ENCODE measurements at regions not wholly inside any gene's neighbourhood (a gene's known extent, or its start where the extent isn't known, plus 50 kb on each side); places are given as distances from the start of the nearest gene placed in this dataset.
A peak's percentile ranks its signal among the peaks of the same experiment; 100 is the strongest.

DNA sequence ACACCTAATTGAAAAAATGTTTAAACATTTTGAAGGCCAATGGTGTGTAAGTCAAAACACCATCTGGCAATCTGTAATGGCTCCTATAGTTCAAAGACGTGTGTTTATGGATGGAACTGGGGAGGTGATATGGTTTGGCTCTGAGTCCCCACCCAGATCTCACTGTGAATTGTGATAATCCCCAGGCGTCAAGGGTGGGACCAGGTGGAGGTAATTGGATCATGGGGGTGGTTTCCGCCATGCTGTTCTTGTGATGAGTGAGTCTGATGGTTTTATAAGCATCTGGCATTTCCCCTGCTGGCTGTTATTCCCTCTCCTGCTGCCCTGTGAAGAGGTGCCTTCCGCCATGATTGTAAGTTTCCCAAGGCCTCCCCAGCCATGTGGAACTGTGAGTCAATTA, 52.2 kb downstream of the ADRA2C start:
- no peak for DNase-seq

DNA sequence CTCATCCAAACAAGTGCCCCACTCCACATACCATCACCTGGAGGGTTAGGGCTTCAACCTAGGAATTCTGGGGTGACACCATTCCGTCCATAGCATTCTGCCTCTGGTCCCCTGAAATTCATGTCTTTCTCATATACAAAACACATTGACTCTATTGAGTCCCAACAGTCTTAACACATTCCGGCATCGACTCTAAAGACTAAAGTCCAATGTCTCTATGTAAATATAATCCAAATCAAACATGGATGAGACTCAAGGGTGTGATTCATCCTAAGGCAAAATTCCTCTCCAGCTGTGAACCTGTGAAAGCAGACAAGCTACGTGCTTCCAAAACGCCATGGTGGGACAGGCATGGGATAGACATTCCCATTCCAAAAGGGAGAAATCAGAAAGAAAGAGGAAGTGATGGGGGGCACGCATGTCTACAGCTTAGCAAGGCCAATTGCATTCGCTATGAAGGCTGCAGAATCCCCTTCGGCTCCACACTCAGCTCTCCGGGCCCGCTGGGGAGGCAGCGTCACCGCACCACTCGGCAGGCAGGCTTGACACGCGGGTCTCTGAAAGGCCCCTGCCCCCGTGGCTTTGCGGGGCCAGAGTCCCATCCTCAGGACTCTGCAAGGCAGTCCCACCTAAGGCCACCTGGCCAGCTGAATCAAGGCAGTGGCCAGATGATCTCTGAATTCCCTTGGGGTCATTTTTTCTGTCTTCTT, 53.2 kb downstream of the ADRA2C start:
- DNase-seq: no peak

DNA sequence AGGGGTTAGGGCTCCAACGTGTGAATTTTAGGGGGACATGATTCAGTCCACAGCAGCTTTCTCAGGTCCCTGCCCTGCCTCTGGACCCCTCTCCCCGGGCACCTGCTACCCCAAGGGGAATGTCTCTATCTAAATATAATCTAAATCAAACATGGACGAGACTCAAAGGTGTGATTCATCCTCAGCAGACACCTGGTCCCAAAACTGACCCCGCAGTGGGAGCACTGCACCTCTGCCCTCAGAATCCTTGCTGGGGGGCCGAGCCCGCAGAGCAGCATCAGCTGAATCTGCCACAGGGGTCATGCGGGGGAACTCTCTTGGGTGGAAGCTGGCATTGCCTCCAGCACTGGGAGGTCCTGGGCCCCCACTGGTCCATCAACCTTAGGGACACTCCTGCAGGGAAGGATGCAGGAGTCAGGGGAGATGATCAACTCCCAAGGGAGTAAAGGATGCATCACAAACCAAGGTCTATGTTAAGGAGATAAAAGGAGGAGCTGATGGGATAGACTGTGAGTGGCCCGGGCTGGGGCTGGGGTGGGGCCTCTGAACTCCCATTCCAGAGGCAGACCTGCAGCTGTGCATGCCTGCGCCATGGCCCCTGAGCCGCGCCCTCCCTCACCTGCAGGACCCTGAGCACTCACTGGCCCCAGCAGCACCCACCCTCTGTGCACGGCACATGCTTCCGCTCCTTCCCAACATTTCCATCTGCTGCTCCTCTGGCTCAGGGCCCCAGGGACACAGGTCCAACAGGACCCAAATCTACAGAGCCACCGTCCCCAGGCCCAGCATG, 54.0 kb downstream of the ADRA2C start:
- no peak for DNase-seq

DNA sequence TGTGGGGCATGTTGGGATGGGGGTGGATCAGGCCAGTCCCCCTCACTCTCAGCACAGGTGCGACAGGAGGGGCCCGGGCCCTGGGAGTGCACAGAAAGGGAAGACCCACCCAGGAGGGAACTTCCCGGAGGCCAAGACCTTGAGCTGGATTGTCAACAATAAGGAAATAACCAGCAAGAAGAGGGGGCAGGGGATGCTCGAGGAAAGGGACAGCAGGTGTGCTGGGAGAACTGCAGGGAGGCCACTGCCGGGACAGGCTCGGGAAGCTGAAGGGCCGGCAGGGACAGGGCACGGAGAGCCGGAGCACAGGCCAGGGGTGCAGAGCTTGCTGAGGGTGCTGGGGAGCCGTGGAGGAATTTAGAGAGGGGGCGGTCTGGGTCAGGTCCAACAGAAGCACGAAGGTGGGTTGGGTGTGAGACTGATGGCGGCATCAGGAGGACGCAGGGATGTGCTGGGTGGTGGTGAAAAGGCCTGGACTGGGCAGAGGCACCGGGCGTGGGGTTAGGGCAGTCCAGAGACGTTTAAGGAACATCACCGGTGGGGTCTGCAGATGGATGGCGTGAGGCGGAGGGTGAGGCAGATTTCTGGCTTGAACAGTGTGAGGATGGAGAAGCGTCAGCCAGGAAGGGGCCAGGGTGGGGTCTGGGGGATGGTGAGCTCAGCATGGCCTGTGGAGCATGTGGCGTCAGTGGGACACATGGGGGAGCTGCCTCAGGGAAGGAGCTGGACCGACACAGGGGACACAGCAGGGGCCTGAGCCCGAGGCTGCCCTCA, 54.8 kb downstream of the ADRA2C start:
- DNase-seq: no peak

DNA sequence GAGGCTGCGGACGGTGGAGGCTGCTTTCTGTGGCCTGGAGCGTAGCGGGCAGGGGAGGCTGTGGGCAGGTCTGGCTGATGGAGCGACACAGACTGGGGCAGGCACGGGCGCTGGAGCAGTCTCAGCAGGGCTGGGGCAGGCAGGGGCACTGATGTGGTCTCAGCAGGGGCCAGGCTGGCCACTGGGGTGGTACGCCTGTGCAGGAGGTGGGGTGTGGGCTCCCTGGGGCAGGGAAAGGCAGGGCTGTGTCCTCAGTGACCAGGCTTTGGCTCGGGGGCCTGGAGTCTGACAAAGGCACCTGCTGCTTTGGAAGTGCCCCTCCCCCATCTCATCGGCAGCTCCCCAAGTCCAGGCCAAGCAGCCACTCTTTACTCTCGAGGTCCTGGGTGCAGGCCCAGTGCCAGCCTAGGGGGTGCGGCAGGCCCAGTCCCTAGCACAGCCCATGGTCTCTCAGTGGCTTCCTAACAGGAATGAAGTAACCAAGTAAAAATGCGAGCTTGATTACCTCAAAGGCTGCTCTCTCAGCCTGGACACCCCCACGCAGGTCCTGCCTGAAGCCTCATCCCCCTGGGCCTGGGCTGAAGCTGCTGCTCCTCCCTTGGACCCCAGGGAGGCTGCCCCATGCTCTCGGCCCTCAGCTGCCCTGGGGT, 55.5 kb downstream of the ADRA2C start:
- no peak for DNase-seq

DNA sequence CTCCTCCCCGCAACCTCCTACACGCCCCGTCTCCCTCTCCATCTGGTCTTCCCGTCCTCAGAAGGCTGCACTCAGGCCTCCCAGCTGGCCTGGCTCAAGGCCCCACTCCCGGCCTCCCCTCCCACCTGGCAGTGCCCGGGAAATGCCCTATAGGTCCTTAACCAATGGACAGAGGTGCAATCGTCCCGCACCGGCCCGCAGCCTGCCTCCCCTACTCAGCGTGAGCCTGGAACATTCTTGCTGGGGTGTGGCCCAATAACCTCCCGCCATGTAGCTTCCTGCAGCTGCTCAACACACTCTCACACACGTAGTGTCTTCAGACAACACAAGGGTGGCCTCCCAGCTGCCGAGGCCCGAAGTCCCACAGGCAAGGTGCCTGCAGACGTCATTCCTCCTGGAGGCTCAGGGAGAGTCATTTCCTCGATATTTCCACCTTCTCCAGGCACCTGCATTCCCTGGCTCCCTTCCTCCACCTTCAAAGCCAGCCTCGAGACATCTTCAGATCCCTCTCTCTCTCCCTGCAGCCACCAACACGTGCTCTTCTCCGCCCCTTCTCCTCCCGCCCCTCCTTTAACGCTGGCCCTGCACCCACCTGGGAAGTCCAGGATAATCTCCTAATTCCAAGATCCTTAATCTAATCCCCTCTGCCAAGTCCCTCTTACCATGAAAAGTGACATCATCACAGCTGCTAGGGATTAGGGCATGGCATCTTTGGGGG, 56.2 kb downstream of the ADRA2C start:
- DNase-seq: no peak

DNA sequence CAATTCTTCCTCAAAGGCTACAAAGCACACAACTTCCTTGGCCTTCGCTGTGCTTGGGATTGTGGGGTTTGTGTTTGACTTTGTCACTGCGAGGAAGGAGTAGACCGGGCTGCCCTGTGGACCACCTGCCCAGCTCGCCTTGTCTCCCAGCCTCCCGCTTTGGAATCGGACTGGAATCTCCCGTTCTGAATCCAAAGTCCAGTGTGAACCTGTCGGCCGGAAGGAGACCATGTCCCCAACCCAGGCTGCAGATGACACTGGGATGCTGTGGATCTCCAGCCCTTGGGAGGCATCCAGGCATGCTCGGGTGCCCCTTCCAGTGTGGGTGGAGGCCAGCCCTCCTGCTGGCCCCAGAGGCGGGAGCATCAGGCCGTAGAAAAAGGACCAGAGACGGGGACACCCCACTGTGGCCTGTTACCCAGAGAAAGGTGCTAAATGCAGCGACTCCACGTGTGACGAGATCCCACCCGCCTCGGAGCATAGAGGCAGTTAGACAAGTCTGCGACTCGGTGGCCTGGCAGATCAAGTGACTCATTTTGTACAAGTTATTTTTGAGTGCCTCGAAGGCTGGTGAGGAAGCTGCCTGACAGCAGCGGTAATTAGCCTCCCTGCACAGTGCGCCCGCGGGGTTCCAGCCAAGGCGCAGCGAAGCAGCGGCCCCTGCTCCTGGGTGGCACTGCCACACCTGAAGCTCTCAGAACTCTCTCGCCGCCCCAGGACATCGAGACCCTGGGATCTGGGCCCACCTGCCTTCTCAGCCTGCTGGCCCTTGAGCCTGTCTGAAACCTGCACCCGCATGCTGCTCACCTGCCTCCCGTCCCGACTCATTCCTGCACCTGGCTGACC, 57.5 kb downstream of the ADRA2C start:
- DNase-seq: no peak

DNA sequence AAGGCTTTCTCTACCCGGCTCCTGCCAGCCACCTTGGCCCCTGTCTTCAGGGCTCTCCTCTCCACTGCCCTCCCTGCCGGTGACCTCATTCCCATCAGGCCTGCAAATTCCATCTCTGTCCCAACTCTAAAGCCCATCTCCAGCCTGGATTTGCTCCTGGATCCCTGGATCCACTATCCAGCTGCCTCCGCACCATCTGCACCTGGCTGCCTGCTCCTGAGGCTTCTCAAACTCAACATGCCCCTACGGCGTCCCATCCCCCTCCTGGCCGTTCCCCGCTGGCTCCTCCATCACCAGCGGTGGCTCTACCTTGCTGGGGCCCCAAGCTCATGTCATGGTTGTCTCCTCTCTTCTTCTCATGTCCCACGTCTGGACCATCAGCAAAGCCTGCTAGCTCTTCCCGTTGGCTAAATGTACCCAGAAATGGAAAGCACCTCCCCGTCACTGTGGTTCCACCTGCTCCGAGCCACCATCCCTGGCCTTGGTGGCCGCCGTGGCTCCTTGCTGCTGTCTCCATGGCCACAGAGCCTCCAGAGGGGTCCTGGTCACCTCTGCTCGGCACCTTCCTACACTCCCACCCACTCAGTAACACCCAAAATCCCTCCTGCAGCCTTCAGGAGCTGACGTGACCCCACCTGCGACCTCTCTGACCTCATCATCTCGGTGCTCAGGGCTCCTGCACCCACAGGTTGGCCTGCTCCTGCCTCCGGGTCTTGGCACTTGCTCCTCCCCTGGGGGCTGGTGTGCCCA, 58.5 kb downstream of the ADRA2C start:
- no peak for DNase-seq

DNA sequence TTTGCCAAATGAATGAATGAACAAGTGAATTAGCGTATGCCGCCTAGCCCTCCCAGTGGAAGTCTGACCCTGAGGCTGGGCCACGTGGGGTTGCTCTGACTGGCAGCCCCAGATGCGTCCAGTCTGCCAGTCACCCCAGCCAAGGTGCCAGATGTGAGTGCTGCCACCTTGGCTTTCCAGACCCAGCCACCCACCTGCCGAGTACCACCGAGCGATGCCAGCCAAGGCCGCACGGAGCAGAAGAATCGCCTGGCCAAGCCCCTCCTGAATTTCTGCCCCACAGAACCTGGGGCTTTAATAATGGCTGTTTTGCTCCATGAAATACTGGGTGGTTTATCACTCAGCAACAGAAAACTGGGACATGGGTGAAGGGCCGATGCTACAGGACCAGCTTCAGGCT, 59.3 kb downstream of the ADRA2C start:
- DNase-seq: no peak

DNA sequence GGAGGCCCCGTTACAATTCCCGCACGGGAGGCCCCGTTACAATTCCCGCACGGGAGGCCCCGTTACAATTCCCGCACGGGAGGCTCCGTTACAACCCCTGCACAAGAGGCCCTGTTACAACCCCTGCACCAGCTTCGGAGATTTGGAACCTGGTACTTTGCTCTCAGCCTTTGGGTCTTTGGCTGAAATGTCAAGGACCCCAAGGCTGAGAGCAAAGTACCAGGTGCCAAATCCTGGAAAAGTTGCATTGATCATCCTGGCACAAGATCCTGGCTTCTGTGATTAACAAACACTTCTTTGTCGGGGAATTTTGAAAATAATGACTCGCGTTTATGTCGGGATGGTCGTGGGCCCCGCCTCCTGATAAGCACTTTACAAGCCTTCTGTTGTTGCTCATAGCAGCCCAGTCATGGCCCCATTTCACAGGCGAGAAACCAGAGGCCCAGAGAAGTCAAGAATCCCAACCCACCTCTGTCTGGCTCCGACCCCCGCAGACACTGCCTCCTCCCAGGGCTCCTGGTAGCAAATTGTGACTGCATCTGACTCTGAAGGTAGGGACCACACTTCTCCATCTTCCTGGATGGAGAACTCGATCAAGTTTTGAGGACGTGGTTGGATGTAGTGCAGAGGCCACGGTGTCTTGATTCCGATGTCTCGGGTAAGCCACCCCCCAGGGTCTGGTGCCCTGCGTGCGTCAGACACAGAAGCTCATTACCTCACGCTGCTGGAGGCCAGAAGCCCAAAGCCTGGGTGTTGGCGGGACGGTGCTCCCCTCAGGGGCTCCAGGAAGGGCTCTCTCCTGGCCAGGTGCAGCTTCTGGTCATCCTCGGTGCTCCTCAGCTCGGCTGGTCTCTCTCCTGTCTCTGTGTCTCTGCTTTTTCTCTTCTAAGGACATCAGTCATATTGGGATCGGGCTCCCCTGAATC, 60.3 kb downstream of the ADRA2C start:
- DNase-seq: no peak

DNA sequence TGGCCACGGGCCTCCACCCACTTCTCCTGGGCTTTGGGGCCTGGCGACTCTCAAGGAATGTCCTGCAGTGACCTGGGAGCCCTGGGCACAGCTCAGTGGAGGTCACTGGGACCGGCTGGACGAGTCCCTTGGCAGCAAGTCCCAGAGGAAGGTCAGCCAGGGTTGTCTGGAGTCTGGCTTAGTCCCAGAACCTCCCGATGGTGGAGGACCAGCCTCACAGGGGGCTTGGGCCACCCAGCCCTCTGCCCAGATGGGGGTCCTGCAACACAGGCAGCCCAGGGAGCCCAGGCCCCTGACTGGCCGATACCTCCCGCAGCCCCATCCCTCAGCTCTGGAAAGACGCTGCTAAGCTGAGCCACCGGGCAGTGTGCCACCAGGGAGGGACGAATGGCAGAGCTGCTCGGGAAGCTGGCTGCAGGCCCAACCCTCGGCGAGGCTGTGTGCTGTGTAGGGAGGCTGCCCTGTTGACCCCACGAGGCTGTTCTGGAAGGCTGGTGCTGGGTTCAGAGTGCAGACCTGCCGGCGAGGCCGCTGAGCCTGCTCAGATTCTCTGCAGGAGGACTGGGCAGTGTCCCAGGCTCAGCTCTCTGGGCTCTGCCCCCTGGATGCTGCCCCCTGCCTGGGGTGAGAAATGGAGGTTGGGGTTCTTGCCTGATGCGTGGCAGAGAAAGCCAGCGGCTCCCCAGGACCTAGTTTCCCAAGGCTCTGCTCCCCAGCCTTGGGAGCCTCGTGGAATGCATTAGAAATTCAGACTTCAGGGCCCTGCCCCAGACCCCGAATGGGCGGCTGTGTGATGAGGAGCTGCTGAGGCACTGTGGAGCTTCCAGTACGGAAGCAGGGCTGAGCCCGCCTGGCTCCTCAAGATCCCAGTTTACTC, 61.7 kb downstream of the ADRA2C start:
- no peak for DNase-seq

DNA sequence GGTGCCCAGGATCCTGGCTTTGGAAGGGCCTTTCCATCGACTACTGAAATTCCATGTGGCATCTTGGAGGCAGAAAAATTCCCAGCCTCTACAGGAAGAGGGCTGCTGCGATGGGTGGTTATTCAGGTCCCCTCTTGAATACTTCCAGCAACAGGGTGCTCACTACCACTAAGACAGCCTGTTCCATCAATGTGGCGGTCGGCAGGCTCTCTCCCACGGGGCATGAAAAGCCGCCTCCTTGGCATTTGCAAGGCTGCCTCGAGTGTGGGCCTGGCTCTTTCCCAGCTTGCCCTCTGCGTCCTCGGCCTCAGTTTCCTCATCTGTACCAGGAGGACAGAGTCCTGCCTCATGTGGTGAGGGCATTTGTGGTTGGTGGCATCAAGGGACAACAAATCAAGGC, 62.4 kb downstream of the ADRA2C start:
- DNase-seq: no peak

DNA sequence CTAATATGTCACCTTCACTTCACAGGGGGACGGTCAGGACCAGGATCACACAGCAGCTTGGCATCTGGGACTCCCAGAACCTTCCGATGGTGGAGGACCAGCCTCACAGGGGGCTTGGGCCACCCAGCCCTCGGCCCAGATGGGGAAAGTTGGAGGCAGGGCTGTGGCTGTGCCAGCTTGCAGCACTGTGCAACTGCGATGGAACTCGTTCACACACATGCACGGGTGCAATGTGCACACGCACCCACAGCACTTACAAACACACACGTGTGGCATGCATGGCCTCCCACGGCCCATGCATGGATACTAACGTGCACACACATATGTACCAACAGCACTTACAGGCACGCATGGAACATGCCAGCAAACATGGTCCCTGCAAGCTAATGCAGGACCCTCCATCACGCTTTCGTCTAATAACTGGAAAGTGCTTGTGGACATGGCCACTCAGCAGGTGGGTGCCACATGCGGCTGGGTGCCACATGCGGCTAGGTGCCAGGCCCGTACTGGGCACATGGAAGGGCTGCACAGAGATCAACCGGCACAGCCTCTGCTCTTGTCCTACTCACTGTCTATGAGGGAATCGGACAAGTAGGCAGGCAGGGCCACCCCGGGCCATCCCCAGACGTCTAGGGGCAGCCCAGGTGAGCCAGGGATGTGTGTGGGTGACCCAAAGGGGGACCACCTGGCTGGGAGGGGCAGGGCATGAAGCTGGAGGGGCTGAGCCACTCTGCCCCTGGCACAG, 63.2 kb downstream of the ADRA2C start:
- DNase-seq: no peak

DNA sequence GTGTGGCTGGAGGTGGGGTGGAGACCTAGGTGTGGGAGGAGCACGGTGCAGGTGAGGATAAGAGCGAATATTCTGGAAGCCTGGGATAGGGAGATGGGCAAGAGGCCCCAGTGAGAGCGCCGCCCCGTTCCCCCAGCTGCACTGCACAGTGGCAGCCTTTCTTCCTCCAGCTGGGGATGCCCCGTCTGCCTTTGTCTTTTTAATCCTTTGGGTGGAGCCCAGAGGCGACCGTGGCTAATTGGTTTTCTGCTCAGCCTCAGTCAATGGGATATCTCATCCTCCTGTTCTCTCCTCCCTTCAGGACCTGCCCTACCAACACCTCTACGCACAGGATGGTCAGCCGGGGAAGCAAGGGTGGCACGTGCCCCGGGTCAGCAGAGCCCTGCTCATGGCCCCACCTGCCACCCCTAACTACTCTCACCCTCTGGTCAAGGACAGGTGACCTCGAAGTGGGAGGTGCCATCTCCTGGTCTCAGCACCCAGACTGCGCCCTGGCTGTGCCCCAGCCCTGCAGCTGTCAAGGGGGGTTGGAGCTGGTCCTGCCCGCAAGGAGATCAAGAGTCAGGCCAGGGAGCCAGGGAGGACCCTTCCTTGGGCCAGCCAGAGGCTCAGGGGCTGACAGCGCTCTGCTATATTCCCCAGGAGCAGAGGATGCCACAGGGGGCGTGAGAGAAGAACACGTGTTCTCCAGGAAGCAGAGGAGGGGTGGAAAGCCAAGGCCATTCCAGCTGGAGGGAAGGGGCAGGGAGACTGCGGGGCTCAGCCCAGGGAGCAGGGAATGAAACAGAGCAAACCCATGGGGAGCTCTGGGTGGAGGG, 64.0 kb downstream of the ADRA2C start:
- peak; percentile 48 for DNase-seq

DNA sequence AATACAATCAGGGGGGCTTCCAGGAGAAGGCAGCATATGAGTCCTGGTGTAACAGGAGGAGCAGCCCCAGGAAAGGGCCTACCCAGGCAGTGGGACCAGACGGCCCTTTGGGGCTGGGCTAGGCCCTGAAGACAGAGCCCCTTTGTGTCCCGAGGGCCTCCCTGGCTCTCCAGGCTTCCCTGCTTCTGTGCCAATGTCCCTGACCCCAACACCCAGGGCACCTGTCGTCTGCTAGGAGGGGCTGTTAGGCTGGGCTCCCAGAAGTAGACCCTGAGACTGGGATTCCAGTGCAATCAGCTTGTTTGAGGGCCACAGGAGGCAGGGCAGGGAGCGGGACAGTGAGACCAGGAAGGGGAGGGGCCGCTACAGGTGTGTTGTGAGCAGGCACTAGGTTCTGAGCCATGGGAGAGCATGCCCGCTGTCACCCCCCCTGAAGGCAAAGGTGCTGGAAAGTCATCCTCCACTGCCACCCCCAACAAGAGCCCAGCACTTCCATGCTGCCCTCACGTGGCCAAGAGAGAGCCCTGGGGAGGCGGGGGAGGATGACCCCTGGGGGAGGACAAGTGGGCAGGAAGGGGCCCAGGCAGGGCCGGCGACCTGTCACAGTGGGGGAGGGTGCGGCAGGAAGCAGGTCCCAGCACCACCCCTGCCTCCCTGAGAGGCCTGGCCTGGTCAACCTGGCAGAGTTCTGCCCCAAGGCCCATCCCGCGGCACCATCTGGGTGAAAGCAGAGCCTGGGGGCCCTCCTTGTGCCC, 64.8 kb downstream of the ADRA2C start:
- DNase-seq: no peak

DNA sequence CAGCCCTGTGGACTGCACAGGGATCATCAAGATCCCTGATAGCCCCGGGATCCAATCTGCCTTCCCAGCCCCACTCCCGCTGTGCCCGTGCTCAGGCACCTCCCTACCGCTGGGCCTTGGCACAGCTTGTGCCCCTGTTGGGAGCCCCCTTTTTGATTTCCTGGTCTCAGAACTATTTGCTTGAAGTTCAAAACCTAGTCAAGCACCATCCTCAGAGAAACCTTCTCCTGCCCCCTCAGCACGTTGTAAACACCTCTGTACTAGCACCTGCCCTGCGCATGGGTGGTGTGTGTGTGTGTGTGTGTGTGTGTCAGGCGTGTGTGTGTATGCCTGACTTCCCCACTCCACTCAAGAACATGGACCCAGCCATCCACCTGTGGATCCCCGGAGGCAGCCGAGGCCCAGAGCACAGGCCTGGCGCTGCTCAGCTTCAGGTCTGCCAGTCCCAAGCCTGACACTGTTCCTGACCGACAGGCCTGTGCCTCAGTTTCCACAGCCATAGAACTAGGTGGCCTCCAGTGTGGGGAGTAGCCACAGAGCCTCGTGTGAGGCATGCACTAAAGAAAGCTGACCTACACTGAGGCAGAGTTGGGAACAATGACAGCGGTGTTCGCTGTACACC, 65.5 kb downstream of the ADRA2C start:
- no peak for DNase-seq
